ENCODE measurements at regions not wholly inside any gene's neighbourhood (a gene's known extent, or its start where the extent isn't known, plus 50 kb on each side); places are given as distances from the start of the nearest gene placed in this dataset.
"Not testable (repeated sequence)": the region's sequence is repeated elsewhere in the genome, so short reads cannot be mapped to it uniquely, and the experiment has no call there.

GRCh38 chr2:109669731-109670130, 55.6 kb downstream of the SOWAHC start:
- DNase-seq = no peak

- DNase-seq = no peak
Observed at GRCh38 chr2:109670556-109671411, 56.6 kb downstream of the SOWAHC start.

GRCh38 chr2:109674894-109675534, 60.9 kb downstream of the SOWAHC start:
- no peak for DNase-seq

GRCh38 chr2:109675666-109676345, 61.6 kb downstream of the SOWAHC start:
- DNase-seq = no peak

- no peak for DNase-seq
Observed at GRCh38 chr2:109676346-109676902, 62.3 kb downstream of the SOWAHC start.

GRCh38 chr2:109677121-109677731, 63.1 kb downstream of the SOWAHC start:
- DNase-seq = not testable (repeated sequence)

GRCh38 chr2:109677835-109678580, 63.8 kb downstream of the SOWAHC start:
- DNase-seq = no peak

- not testable (repeated sequence) for DNase-seq
Observed at GRCh38 chr2:109678724-109679201, 64.6 kb downstream of the SOWAHC start.

- DNase-seq = no peak
Observed at GRCh38 chr2:109679225-109679624, 65.1 kb downstream of the SOWAHC start.

- DNase-seq = no peak
Observed at GRCh38 chr2:109679626-109680025, 65.5 kb downstream of the SOWAHC start.

GRCh38 chr2:109680523-109681297, 66.5 kb downstream of the SOWAHC start:
- DNase-seq = no peak

- no peak for DNase-seq
Observed at GRCh38 chr2:109681633-109682380, 67.6 kb downstream of the SOWAHC start.

- no peak for DNase-seq
Observed at GRCh38 chr2:109683452-109683851, 69.3 kb downstream of the SOWAHC start.

GRCh38 chr2:109685453-109685852, 71.3 kb downstream of the SOWAHC start:
- no peak for DNase-seq

- DNase-seq = no peak
Observed at GRCh38 chr2:109686921-109687320, 72.8 kb downstream of the SOWAHC start.

GRCh38 chr2:109689182-109689930, 75.2 kb downstream of the SOWAHC start:
- DNase-seq = no peak

- no peak for DNase-seq
Observed at GRCh38 chr2:109689973-109690372, 75.8 kb downstream of the SOWAHC start.

GRCh38 chr2:109690457-109690821, 76.3 kb downstream of the SOWAHC start:
- DNase-seq = no peak

- DNase-seq = no peak
Observed at GRCh38 chr2:109690822-109691541, 76.8 kb downstream of the SOWAHC start.

All from T-helper 1 cell (primary cell).